ENCODE measurements at regions not wholly inside any gene's neighbourhood (a gene's known extent, or its start where the extent isn't known, plus 50 kb on each side); places are given as distances from the start of the nearest gene placed in this dataset.

DNA sequence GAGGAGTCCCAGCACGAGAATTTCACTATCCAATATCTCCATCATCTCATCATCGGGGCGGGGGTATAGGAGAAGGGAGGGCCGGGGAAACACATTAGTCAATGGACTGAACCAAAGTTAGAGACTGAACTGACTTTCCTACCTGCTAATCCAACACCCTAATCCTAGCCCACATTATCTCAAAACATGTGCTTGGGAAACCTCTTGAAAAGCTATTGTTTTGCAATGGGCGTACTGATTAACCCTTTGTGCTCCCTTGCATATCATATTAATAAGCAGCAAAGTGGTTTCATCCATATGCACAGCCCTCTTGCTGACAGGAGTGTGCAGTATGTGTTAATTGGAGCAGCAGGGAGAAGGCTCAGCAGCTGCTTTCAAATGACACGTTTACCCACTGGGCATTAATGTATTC is 125.7 kb upstream of the GRIP1 start:
- no peak for DNase-seq
- no peak overlapping the region for H3K4me3 Mint-ChIP-seq
- H3K4me1 Mint-ChIP-seq = peaks cover 5% of the 10 kb centered on the region
- no peaks in the 10 kb centered on the region for H3K9me3 Mint-ChIP-seq
- H3K27me3 Mint-ChIP-seq (ENCODE audit: low read depth, poor library complexity) = peaks cover 77% of the 10 kb centered on the region
- no peaks in the 10 kb centered on the region for H3K36me3 Mint-ChIP-seq (ENCODE audit: low read depth)
- H3K27ac Mint-ChIP-seq = no peak overlapping the region
- TF ChIP-seq, protein P1, sequence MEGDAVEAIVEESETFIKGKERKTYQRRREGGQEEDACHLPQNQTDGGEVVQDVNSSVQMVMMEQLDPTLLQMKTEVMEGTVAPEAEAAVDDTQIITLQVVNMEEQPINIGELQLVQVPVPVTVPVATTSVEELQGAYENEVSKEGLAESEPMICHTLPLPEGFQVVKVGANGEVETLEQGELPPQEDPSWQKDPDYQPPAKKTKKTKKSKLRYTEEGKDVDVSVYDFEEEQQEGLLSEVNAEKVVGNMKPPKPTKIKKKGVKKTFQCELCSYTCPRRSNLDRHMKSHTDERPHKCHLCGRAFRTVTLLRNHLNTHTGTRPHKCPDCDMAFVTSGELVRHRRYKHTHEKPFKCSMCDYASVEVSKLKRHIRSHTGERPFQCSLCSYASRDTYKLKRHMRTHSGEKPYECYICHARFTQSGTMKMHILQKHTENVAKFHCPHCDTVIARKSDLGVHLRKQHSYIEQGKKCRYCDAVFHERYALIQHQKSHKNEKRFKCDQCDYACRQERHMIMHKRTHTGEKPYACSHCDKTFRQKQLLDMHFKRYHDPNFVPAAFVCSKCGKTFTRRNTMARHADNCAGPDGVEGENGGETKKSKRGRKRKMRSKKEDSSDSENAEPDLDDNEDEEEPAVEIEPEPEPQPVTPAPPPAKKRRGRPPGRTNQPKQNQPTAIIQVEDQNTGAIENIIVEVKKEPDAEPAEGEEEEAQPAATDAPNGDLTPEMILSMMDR (IDR thresholded peaks at IDR 0.05) = no peak

DNA sequence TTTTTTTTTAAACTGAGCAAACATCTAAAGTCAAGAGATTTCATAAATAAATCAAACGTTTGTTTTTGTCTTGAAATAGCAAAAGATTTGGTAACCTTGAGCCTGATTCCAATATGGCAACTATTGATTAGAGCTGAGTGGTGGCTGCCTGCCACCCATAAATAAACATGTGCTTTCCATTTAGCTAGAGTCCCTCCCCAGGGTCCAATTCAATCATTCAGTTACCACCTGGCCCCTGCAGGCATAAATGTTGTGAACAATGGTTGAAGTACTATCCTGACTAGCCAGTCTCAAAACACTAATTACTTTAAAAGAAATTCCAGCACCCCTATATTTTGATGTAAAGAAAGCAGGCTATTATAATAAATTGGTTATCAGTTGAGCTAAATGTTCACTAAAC is 129.7 kb upstream of the GRIP1 start:
- Mint-ChIP-seq H3K36me3 (ENCODE audit: low read depth) (no peaks in the 10 kb centered on the region), H3K27me3 (ENCODE audit: low read depth, poor library complexity) (peaks cover 37% of the 10 kb centered on the region), H3K4me1 (peaks cover 13% of the 10 kb centered on the region), H3K4me3 (no peak overlapping the region), H3K27ac (no peak overlapping the region), H3K9me3 (no peaks in the 10 kb centered on the region)
- TF ChIP-seq, protein P1 (IDR thresholded peaks at IDR 0.05) = no peak
- DNase-seq = no peak

DNA sequence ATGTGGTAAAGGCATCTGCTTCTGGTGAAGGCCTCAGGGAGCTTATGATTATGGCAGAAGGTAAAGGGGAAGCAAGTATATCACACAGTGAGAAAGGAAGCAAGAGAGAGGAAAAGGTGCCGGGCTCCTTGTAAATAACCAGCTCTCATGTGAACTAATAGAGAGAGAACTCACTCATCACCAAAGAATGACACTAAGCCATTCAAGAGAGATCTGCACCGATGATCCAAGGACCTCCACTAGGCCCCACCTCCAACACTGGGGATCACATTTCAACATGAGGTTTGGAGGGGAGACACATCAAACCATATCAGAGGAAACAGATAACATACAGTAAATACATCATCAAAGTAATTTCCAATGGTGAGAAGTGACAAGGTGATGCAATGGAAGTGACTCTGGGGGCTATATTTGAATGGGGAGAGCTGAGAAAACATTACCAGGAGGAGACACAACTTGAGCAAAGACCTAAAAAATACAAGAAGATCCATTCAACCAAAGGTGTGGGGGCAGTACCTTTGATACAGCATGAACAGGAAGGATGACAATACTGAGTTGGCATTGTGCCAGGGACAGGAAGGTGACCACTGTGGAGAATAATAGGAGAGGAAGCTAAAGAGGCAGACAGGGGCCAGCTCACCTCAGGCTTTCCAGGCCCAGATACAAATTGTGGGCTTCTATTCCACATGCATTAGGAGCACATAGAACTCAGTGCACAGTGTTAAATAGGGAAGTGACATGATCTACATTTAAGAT is 134.4 kb upstream of the GRIP1 start:
- Mint-ChIP-seq H3K9me3 (no peaks in the 10 kb centered on the region), H3K4me3 (no peak overlapping the region), H3K4me1 (peaks cover 8% of the 10 kb centered on the region), H3K36me3 (ENCODE audit: low read depth) (no peaks in the 10 kb centered on the region), H3K27me3 (ENCODE audit: low read depth, poor library complexity) (no peaks in the 10 kb centered on the region), H3K27ac (peak overlapping the region; percentile 30)
- TF ChIP-seq, protein P1 (IDR thresholded peaks at IDR 0.05) = no peak
- no peak for DNase-seq

DNA sequence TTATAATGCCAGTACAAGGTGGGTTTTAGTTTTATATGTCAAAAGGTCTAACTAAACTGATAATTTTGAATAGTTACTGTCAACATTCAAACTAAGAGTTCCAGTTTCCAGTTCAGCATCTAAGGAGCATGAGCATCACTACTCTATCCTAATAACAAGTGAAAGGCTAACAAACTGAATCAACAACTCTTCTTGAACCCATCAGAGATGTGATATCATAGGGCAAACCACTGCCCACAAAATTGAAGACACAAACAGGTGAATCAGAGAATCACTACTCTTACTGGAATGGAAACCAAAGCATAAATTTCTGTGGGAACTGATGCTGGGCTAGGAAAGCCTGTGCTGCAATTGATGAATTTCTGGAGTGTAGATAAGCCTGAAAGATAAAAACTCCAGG is 140.7 kb upstream of the GRIP1 start:
- no peaks in the 10 kb centered on the region for H3K4me1 Mint-ChIP-seq
- no peaks in the 10 kb centered on the region for H3K36me3 Mint-ChIP-seq (ENCODE audit: low read depth)
- H3K27ac Mint-ChIP-seq = no peak overlapping the region
- no peak overlapping the region for H3K4me3 Mint-ChIP-seq
- TF ChIP-seq, protein P1 (IDR thresholded peaks at IDR 0.05) = no peak
- H3K27me3 Mint-ChIP-seq (ENCODE audit: low read depth, poor library complexity) = peaks cover 3% of the 10 kb centered on the region
- DNase-seq = no peak
- no peaks in the 10 kb centered on the region for H3K9me3 Mint-ChIP-seq

- Mint-ChIP-seq H3K9me3 (no peaks in the 10 kb centered on the region), H3K36me3 (ENCODE audit: low read depth) (no peaks in the 10 kb centered on the region), H3K4me1 (no peaks in the 10 kb centered on the region), H3K27me3 (ENCODE audit: low read depth, poor library complexity) (peaks cover 3% of the 10 kb centered on the region), H3K4me3 (no peak overlapping the region), H3K27ac (no peak overlapping the region)
- TF ChIP-seq, protein P1 (IDR thresholded peaks at IDR 0.05) = no peak
- no peak for DNase-seq
Measured at GRCh38 chr12:66822961-66823360, 144.1 kb upstream of the GRIP1 start.
